GM18909 (cell line): ENCODE measurements at regions not wholly inside any gene's neighbourhood (a gene's known extent, or its start where the extent isn't known, plus 50 kb on each side); places are given as distances from the start of the nearest gene placed in this dataset.
"Not testable (repeated sequence)": the region's sequence is repeated elsewhere in the genome, so short reads cannot be mapped to it uniquely, and the experiment has no call there.

Source experiments
- ATAC-seq: cut with Tn5 transposase; IDR thresholded peaks from one replicate; pipeline ENCODE4 v1.9.1; 2021; ENCODE audit warnings: mild to moderate bottlenecking; ENCODE audit not compliant: unreplicated experiment, poor library complexity

- no peak for ATAC-seq
Observed at GRCh38 chr7:131941291-131941690, 384.9 kb upstream of the PODXL start.

- no peak for ATAC-seq
Observed at GRCh38 chr7:131940621-131941165, 384.3 kb upstream of the PODXL start.

- ATAC-seq: not testable (repeated sequence)
Observed at GRCh38 chr7:131938788-131939187, 382.4 kb upstream of the PODXL start.

GRCh38 chr7:131937868-131938267 lies 381.4 kb upstream of the PODXL start:
- ATAC-seq: no peak

GRCh38 chr7:131935180-131935579 lies 378.8 kb upstream of the PODXL start:
- ATAC-seq: no peak

- no peak for ATAC-seq
Observed at GRCh38 chr7:131934452-131934851, 378.0 kb upstream of the PODXL start.

- no peak for ATAC-seq
Observed at GRCh38 chr7:131933751-131934289, 377.4 kb upstream of the PODXL start.

- not testable (repeated sequence) for ATAC-seq
Observed at GRCh38 chr7:131933219-131933618, 376.8 kb upstream of the PODXL start.

- ATAC-seq: no peak
Observed at GRCh38 chr7:131932271-131932670, 375.8 kb upstream of the PODXL start.

- ATAC-seq: no peak
Observed at GRCh38 chr7:131931370-131931769, 374.9 kb upstream of the PODXL start.

GRCh38 chr7:131929632-131930031 lies 373.2 kb upstream of the PODXL start:
- ATAC-seq: no peak

- ATAC-seq: no peak
Observed at GRCh38 chr7:131927770-131928423, 371.5 kb upstream of the PODXL start.

- ATAC-seq: no peak
Observed at GRCh38 chr7:131925636-131926035, 369.2 kb upstream of the PODXL start.

GRCh38 chr7:131924857-131925256 lies 368.4 kb upstream of the PODXL start:
- peak; percentile 44 for ATAC-seq

GRCh38 chr7:131922948-131923347 lies 366.5 kb upstream of the PODXL start:
- not testable (repeated sequence) for ATAC-seq

- no peak for ATAC-seq
Observed at GRCh38 chr7:131921016-131921415, 364.6 kb upstream of the PODXL start.

- ATAC-seq: peak; percentile 48
Observed at GRCh38 chr7:131919920-131920709, 363.7 kb upstream of the PODXL start.

- ATAC-seq: no peak
Observed at GRCh38 chr7:131911112-131911511, 354.7 kb upstream of the PODXL start.

- ATAC-seq: no peak
Observed at GRCh38 chr7:131909151-131909768, 352.8 kb upstream of the PODXL start.

- no peak for ATAC-seq
Observed at GRCh38 chr7:131908714-131909113, 352.3 kb upstream of the PODXL start.

- no peak for ATAC-seq
Observed at GRCh38 chr7:131905471-131905973, 349.1 kb upstream of the PODXL start.
